IPS-NIHi11 (cell line): ENCODE measurements at regions not wholly inside any gene's neighbourhood (a gene's known extent, or its start where the extent isn't known, plus 50 kb on each side); places are given as distances from the start of the nearest gene placed in this dataset.
"Not testable (repeated sequence)": the region's sequence is repeated elsewhere in the genome, so short reads cannot be mapped to it uniquely, and the experiment has no call there.

Experiments used
- DNase-seq: peaks from one replicate; pipeline ENCODE4 v3.0.0; 2012; ENCODE audit warnings: mixed read lengths, low spot score

GRCh38 chr6:144395014-144395413 lies 109.9 kb downstream of the UTRN start:
- DNase-seq: no peak

- no peak for DNase-seq
These were observed 110.7 kb downstream of the UTRN start for GRCh38 chr6:144395826-144396225.

GRCh38 chr6:144397141-144397540 lies 112.0 kb downstream of the UTRN start:
- DNase-seq: no peak

- no peak for DNase-seq
These were observed 115.2 kb downstream of the UTRN start for GRCh38 chr6:144400321-144400720.

GRCh38 chr6:144401736-144402733 lies 116.9 kb downstream of the UTRN start:
- DNase-seq: no peak

- DNase-seq: no peak
These were observed 117.6 kb downstream of the UTRN start for GRCh38 chr6:144402750-144403149.

GRCh38 chr6:144405163-144405562 lies 120.0 kb downstream of the UTRN start:
- DNase-seq: no peak

- no peak for DNase-seq
These were observed 121.7 kb downstream of the UTRN start for GRCh38 chr6:144406796-144407195.

- DNase-seq: no peak
These were observed 123.0 kb downstream of the UTRN start for GRCh38 chr6:144408161-144408560.

- no peak for DNase-seq
These were observed 124.9 kb downstream of the UTRN start for GRCh38 chr6:144410059-144410458.

GRCh38 chr6:144410574-144410973 lies 125.4 kb downstream of the UTRN start:
- DNase-seq: not testable (repeated sequence)

GRCh38 chr6:144411531-144412165 lies 126.5 kb downstream of the UTRN start:
- DNase-seq: no peak

GRCh38 chr6:144413418-144413817 lies 128.3 kb downstream of the UTRN start:
- no peak for DNase-seq

- DNase-seq: no peak
These were observed 129.9 kb downstream of the UTRN start for GRCh38 chr6:144415014-144415413.

- DNase-seq: no peak
These were observed 130.7 kb downstream of the UTRN start for GRCh38 chr6:144415835-144416237.

GRCh38 chr6:144416244-144416643 lies 131.1 kb downstream of the UTRN start:
- DNase-seq: no peak

- no peak for DNase-seq
These were observed 131.6 kb downstream of the UTRN start for GRCh38 chr6:144416773-144417172.

GRCh38 chr6:144417681-144418080 lies 132.5 kb downstream of the UTRN start:
- no peak for DNase-seq

GRCh38 chr6:144418959-144419545 lies 133.9 kb downstream of the UTRN start:
- DNase-seq: no peak

- DNase-seq: no peak
These were observed 138.0 kb downstream of the UTRN start for GRCh38 chr6:144423167-144423566.

GRCh38 chr6:144429753-144430152 lies 144.6 kb downstream of the UTRN start:
- no peak for DNase-seq

GRCh38 chr6:144433446-144433845 lies 148.3 kb downstream of the UTRN start:
- DNase-seq: not testable (repeated sequence)
